B cell (primary cell): ENCODE measurements at regions not wholly inside any gene's neighbourhood (a gene's known extent, or its start where the extent isn't known, plus 50 kb on each side); places are given as distances from the start of the nearest gene placed in this dataset.

Experiments used
- ATAC-seq: fragments of 200-7000 bp; cut with Tn5 transposase; one replicate; pipeline ENCODE4 v1.10.0; 2021; ENCODE audit warnings: low read depth, mild to moderate bottlenecking, moderate number of reproducible peaks, moderate library complexity
- CTCF ChIA-PET: fragments of 350-600 bp; sonication (Branson Sonifier 250); formaldehyde crosslinking; loops from one replicate; lab custom pipeline; 2021; ENCODE audit warnings: antibody characterized with exemption, inconsistent platforms; lab: Charles Lee
- POLR2A ChIA-PET: fragments of 350-600 bp; sonication (Branson Sonifier 250); formaldehyde crosslinking; loops from one replicate; lab custom pipeline; 2021; ENCODE audit warnings: antibody characterized with exemption; lab: Charles Lee
- DNase-seq: peaks from one replicate; pipeline ENCODE4 v3.0.0; 2013
- H2AFZ ChIP-seq: 2 replicates; pipeline ENCODE4 v1.6.1; 2012; ENCODE audit warnings: mild to moderate bottlenecking, low read depth, low read length; ENCODE audit not compliant: insufficient read depth, poor library complexity, severe bottlenecking
- H3K27ac ChIP-seq, 2 donors: 1 replicate in 1 of 2; 2 replicates in 1 of 2; pipeline ENCODE4 v1.5.1; 2012 to 2013; ENCODE audit warnings: low read length in 2 of 2, mild to moderate bottlenecking in 2 of 2, moderate library complexity in 1 of 2
- H3K27me3 ChIP-seq, 4 experiments: fragments of 200-600 bp in 1 of 4; sonication (generic) in 1 of 4; replicated peaks in 1 of 4; 1 replicate in 2 of 4; 2 replicates in 2 of 4; pipeline versions ENCODE4 v1.6.1 to v1.7.0; 2013 to 2016; ENCODE audit warnings: low read length in 3 of 4, mild to moderate bottlenecking in 2 of 4, mixed read lengths in 1 of 4, moderate library complexity in 1 of 4; ENCODE audit not compliant: insufficient read depth in 4 of 4, control insufficient read depth in 3 of 4; ENCODE audit errors: control extremely low read depth in 1 of 4
- H3K36me3 ChIP-seq, 2 experiments: replicated peaks in 1 of 2; 1 replicate in 1 of 2; 2 replicates in 1 of 2; pipeline versions ENCODE4 v1.6.1 to v1.7.1; 2013; ENCODE audit warnings: low read length in 1 of 2; ENCODE audit not compliant: insufficient read depth in 2 of 2, control insufficient read depth in 1 of 2; ENCODE audit errors: control extremely low read depth in 1 of 2, extremely low read depth in 1 of 2
- H3K4me1 ChIP-seq, 2 donors: fragments of 200-600 bp in 1 of 2; sonication (generic) in 1 of 2; 1 replicate in 1 of 2; 2 replicates in 1 of 2; pipeline versions ENCODE4 v1.5.1 to v1.6.1; 2013 to 2017; ENCODE audit warnings: low read length in 2 of 2; ENCODE audit not compliant: control insufficient read depth in 2 of 2, insufficient read depth in 2 of 2
- H3K4me2 ChIP-seq: replicated peaks from 2 replicates; pipeline ENCODE3; 2012; ENCODE audit warnings: mild to moderate bottlenecking, low read depth, low read length; ENCODE audit not compliant: poor library complexity, severe bottlenecking
- H3K4me3 ChIP-seq, 5 experiments: fragments of 200-600 bp in 1 of 5; sonication (generic) in 1 of 5; 1 replicate in 3 of 5; 2 replicates in 2 of 5; pipeline versions ENCODE4 v1.5.1 to v1.7.0; 2011 to 2016; ENCODE audit warnings: low read length in 4 of 5, mild to moderate bottlenecking in 4 of 5, low read depth in 2 of 5, control low read depth in 1 of 5, moderate library complexity in 1 of 5; ENCODE audit not compliant: insufficient read depth in 1 of 5; ENCODE audit errors: control extremely low read depth in 1 of 5, extremely low read depth in 1 of 5
- H3K79me2 ChIP-seq: fragments of 200-600 bp; sonication (generic); one replicate; pipeline ENCODE4 v1.6.0; 2016; ENCODE audit warnings: low read length; ENCODE audit not compliant: control insufficient read depth, insufficient read depth
- H3K9ac ChIP-seq: fragments of 200-600 bp; sonication (generic); 2 replicates; pipeline ENCODE4 v1.6.1; 2017; ENCODE audit warnings: mild to moderate bottlenecking, low read length, moderate library complexity
- H3K9me3 ChIP-seq, 3 donors: one replicate each; pipeline versions ENCODE4 v1.6.1 to v1.7.1; 2013; ENCODE audit warnings: low read length in 2 of 3; ENCODE audit not compliant: control insufficient read depth in 2 of 3, insufficient read depth in 1 of 3; ENCODE audit errors: control extremely low read depth in 1 of 3
- H4K20me1 ChIP-seq: 2 replicates; pipeline ENCODE4 v1.6.0; 2012; ENCODE audit warnings: mild to moderate bottlenecking, low read length; ENCODE audit not compliant: insufficient read depth, control insufficient read depth, poor library complexity, severe bottlenecking
- H3K27ac Mint-ChIP-seq: one replicate; pipeline ENCODE4 v1.8.0; 2021; ENCODE audit warnings: mixed read lengths
- H3K27me3 Mint-ChIP-seq: one replicate; pipeline ENCODE4 v1.8.0; 2021; ENCODE audit warnings: mixed read lengths
- H3K4me1 Mint-ChIP-seq: one replicate; pipeline ENCODE4 v1.8.0; 2021; ENCODE audit warnings: mixed read lengths
- H3K4me3 Mint-ChIP-seq: one replicate; pipeline ENCODE4 v1.8.0; 2021; ENCODE audit warnings: mixed read lengths
- H3K9me3 Mint-ChIP-seq: one replicate; pipeline ENCODE4 v1.8.0; 2022; ENCODE audit warnings: mixed read lengths; ENCODE audit not compliant: insufficient read depth
- EZH2 ChIP-seq: IDR thresholded peaks from 2 replicates; pipeline ENCODE4 v1.6.1; 2012; ENCODE audit warnings: borderline replicate concordance, low read depth, mild to moderate bottlenecking, moderate library complexity, low read length; ENCODE audit not compliant: insufficient read depth, poor library complexity, severe bottlenecking
- WGBS: methylation state at CpG from one replicate; pipeline ENCODE4 v1.1.5; 2013; ENCODE audit warnings: missing lambda C conversion rate; ENCODE audit not compliant: insufficient coverage; 5-methylcytosine and 5-hydroxymethylcytosine counted together
- intact Hi-C: fragments of 100-400 bp; cut with micrococcal nuclease; formaldehyde crosslinking; loops from one replicate; pipeline ENCODE4 v1.10.0; 2022
- TF ChIP-seq, protein P1 (sequence below): fragments of 200-600 bp; IDR thresholded peaks from one replicate; pipeline ENCODE4 v1.8.0; 2022; ENCODE audit warnings: antibody characterized with exemption, mild to moderate bottlenecking

- H3K4me1 Mint-ChIP-seq, result no peaks in the 10 kb centered on the region
- H3K9ac ChIP-seq, result no peak overlapping the region
- intact Hi-C loops, result no loop called here
- 100% methylated on average over 1 of the region's 2 CpGs for WGBS
- CTCF ChIA-PET, result no interaction called here
- H3K27me3 ChIP-seq, result no peaks in the 10 kb centered on the region
- no peak overlapping the region for H3K4me3 Mint-ChIP-seq
- H3K4me3 ChIP-seq, result no peak overlapping the region
- no peak overlapping the region for H3K27ac Mint-ChIP-seq
- no peaks in the 10 kb centered on the region for H3K9me3 Mint-ChIP-seq
- TF ChIP-seq, protein P1, sequence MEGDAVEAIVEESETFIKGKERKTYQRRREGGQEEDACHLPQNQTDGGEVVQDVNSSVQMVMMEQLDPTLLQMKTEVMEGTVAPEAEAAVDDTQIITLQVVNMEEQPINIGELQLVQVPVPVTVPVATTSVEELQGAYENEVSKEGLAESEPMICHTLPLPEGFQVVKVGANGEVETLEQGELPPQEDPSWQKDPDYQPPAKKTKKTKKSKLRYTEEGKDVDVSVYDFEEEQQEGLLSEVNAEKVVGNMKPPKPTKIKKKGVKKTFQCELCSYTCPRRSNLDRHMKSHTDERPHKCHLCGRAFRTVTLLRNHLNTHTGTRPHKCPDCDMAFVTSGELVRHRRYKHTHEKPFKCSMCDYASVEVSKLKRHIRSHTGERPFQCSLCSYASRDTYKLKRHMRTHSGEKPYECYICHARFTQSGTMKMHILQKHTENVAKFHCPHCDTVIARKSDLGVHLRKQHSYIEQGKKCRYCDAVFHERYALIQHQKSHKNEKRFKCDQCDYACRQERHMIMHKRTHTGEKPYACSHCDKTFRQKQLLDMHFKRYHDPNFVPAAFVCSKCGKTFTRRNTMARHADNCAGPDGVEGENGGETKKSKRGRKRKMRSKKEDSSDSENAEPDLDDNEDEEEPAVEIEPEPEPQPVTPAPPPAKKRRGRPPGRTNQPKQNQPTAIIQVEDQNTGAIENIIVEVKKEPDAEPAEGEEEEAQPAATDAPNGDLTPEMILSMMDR, result no peak
- no peak for TF ChIP-seq EZH2
- H3K4me2 ChIP-seq, result no peak overlapping the region
- no peak for ATAC-seq
- H3K4me1 ChIP-seq, result no peaks in the 10 kb centered on the region
- no peaks in the 10 kb centered on the region for H3K36me3 ChIP-seq
- H2AFZ ChIP-seq, result no peak overlapping the region
- POLR2A ChIA-PET, result no interaction called here
- H3K9me3 ChIP-seq, result no peaks in the 10 kb centered on the region
- no peaks in the 10 kb centered on the region for H3K27me3 Mint-ChIP-seq
- H4K20me1 ChIP-seq, result no peaks in the 10 kb centered on the region
- no peak overlapping the region for H3K27ac ChIP-seq
- H3K79me2 ChIP-seq, result no peaks in the 10 kb centered on the region
- DNase-seq, result no peak
Observed at GRCh38 chr13:105285526-105285925, 1249.9 kb downstream of the EFNB2 start.

DNA sequence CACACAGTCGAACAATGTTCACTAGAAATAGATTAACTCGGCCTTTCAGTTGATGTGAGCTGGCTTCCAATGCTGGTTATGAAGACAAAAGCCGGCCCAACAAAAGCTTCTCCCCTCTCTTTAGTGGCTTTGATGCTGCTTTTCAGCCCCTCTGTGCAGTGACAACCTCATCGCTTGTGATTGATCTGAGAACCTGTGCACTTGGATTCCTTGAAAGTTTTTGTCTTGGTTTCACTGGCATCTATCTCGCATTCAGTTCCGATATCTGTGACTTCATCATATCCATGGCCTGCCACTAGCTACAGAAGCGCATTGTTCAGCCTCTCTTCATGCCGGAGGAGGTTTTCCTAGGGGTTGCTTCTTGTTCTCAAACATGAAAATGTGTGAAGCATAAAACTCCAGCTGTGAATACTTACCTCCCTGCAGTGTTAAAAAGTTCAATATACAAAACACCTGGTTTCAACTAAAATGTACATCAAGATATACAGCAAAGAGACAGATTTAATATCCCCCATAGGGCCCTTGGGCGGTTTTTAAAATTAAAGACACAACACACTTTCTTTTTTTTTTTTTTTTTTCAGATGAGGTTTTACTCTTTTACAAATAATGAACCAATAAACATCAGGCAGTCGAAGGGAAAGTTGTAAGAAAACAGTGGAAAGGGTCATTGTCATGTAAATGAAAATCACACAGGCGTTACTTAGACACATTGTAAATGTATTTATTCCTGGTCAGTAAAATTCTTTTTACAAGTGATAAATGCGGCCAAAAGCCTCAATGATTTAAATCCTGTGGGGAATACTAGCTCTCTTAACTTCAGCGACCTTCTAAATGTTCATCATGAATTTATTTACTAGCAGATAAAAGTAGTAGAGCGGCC is 1252.8 kb downstream of the EFNB2 start:
- ATAC-seq (no peak), DNase-seq (no peak)
- POLR2A ChIA-PET, result no interaction called here
- Histone ChIP-seq H3K79me2 (no peaks in the 10 kb centered on the region), H3K36me3 (no peaks in the 10 kb centered on the region), H3K4me1 (no peaks in the 10 kb centered on the region), H3K27ac (no peak overlapping the region), H2AFZ (no peak overlapping the region), H3K27me3 (no peaks in the 10 kb centered on the region), H4K20me1 (no peaks in the 10 kb centered on the region), H3K9ac (no peak overlapping the region), H3K9me3 (no peaks in the 10 kb centered on the region), H3K4me3 (no peak overlapping the region), H3K4me2 (no peak overlapping the region)
- H3K4me3 Mint-ChIP-seq, result no peak overlapping the region
- no peaks in the 10 kb centered on the region for H3K27me3 Mint-ChIP-seq
- WGBS, result 92% methylated on average over 4 of the region's 14 CpGs
- intact Hi-C loops, result no loop called here
- no peaks in the 10 kb centered on the region for H3K4me1 Mint-ChIP-seq
- no peak overlapping the region for H3K27ac Mint-ChIP-seq
- CTCF ChIA-PET, result no interaction called here
- TF ChIP-seq, protein P1, result no peak
- TF ChIP-seq EZH2, result no peak
- no peaks in the 10 kb centered on the region for H3K9me3 Mint-ChIP-seq
